NCI-H2171 (cell line): ENCODE measurements at regions not wholly inside any gene's neighbourhood (a gene's known extent, or its start where the extent isn't known, plus 50 kb on each side); places are given as distances from the start of the nearest gene placed in this dataset.

Experiments used
- DNase-seq: peaks from one replicate; lab custom pipeline; 2025; lab: John Stamatoyannopoulos, UW

DNA sequence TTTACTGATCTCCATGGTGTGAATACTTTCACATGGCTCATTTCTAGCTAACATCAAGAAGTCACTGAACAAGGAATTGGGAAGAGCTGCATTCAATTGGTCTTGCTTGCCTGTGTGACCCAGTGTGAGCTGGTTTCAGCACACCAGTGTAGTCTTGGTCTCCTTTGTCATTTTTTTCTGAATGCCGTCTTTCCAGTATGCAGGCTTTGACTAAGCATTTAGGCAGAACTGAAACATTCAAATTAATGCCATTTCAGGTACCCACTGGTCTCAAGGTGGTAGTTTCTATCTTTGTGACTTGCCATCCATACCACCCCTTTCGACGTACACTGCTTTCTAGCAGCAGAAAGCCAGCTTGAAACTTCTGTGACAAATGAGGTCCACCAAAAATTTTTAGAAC lies 550.5 kb upstream of the BOD1L1 start:
- DNase-seq, result no peak

DNA sequence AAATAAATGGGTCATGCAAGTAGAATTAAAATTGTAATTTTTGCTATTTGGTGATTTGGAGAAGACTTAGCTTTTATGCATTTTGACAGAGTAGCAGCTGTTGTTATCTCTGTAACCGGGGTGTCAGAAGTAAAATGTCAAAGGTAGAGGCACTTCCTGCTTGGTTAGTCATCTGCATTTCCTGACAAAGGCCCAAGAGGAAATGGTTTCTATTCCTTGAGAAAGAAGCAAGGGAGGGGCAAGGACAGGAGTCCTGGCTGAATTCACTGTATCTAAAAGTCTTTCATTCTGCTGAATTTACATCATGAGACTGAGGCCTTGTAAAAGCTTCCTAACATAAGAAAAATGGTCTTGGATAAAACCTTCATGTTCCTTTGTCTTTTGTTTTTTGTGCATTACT lies 550.9 kb upstream of the BOD1L1 start:
- no peak for DNase-seq

DNA sequence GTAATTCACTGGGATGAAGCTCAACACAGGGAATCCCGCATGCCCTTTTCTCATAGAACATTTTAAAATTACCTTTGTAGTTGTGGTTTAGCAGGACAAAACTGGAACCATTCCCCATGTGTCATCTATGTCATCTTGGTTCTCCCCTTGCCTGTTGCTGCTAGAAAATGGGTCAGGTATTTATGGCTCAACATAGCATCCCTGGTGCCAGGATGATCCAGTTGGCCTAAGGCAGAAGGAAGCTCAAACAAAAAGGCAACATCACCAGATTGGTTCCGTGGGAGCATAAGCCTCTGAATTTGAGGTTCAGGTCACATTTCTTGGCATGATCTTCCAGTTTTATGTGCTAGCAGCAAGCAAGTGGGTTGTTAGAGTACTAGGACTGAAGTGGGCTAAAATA lies 552.6 kb upstream of the BOD1L1 start:
- no peak for DNase-seq

DNA sequence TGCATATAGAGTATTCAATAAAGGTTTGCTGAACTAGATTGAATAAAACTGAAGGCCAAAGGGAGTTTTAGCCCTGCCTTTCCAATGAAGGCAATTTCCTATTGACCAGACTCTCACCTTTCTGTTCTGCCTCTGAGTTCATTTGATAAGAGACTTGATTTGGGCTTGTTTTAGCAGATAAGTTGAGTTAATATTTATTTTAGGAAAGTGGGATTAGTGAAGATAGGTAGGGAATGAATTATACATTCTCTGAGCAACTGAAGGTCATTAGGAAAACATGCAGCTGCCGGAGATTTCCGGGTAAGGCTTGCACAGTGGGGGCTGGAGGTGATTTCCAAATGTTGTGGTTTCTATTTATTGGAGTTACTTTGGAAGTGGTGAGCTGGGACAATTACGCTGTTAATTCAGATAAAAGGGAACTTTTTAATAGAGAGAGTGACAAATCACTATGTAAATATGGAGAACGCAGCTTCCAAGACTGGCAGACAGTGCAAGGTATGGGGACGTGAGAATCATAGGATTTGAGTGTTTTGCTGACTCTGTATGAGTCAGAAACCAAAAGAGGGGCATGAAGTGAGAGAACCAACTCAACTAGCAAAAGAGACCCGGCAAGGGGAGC lies 553.6 kb upstream of the BOD1L1 start:
- DNase-seq, result no peak

DNA sequence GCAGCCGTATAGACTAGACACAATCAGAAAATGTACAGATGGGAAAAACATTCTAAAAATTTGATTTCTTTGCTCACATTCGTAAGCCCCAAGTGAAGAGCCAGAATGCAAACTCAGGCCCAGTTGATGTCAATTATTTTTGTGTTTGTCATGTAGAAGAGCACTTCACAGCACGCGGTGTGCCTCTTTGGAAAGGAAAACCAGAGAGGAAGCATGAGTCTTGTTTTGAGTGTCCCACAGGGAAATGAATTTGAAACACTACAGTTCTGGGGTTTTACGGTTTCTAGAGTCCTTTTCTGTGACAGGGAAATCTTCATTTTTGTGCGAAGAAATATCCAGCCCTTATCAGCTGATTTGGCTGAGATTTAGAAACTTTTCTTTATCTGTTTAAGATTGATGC lies 554.6 kb upstream of the BOD1L1 start:
- no peak for DNase-seq

DNA sequence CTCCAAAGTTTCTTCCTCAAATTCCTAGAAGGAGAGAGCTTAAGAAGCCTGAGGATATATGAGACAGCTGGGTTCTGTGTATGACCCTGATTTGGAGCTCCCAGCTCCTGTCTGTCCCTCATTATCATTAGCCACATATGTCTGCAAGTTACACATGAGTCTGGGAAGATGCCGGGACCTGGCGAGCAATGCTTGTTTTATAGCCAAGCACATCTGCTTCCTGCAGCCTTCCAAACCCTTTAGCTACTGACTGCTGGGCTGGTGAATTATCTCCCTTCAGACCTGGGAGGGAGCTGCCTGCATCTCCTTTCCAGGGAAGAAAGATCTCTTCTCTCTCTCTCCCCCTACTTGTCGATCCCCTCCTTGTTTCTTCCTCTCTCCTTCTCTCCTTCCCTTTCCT lies 556.7 kb upstream of the BOD1L1 start:
- DNase-seq, result no peak

DNA sequence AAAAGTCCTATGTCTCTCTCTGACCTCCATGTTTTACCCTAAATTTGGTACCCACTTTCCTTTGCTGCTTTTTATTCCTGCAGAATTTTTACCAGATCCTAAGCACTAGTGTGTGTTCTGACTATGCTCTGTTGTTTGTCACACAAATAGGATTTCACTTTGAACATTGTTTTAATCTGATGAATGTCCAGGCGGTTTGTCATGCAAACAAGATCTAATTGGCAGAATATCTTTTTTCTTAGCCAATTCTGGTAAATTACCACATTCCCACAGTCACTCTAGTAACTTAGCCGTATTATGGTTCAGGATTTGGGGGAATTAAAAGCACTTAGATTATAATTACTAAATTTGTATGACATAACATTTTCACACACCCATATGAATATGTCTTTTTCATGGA lies 557.2 kb upstream of the BOD1L1 start:
- DNase-seq, result no peak

DNA sequence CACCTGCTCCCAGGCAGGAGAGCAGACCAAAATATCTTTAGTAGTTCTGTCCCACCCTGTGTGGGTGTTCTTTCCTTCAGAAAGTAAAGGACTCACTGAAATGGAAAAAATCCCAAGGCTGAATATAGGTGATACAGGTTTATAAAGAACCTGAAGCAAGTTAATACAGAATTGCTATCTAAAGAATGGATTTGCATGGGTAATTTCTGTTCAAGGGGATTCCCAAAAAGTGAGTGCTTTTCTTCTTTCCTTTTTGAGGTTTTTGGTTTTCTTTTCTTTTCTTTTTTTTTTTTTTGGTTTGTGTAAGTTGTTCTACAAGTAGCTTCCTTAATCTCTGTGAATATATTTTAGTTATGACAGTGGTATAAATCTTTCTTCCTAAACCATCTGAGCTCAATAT lies 560.7 kb upstream of the BOD1L1 start:
- no peak for DNase-seq

DNA sequence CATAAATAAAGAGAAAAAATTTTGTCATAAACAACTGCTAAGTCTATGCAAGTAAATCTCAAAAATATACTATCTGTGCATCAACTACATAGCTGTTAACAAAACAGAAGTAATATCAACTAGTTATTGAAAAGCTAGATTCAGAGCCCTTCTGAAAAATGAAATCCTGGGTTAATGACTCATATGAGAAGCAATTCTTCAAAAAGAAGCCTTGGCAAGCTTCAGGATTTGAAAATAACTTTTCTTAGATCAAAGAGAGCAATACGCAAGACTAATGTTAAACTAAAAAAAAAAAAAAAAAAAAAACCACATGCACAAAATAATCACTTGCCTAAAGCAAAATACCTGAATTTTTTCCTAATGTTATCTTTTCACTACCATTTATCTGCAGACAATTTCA lies 566.1 kb upstream of the BOD1L1 start:
- no peak for DNase-seq

DNA sequence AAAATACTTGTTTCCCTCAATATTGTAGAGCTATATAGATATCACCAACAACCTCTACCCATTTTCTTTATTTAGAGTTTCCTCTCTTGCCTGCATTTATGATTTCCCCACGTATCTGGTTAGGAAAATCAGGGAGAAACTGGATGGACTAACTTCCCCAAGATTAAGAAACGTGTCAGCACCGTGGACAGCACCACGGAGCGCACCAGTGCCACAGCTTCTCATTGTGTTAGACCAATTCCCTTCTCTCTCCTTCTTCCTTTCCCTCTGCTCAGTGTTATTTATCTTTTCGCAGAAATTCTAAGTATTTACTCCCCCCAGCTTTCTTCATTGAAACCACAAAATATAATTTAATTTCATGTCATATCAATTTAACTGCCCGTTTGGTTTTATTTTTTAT lies 568.6 kb upstream of the BOD1L1 start:
- no peak for DNase-seq

DNA sequence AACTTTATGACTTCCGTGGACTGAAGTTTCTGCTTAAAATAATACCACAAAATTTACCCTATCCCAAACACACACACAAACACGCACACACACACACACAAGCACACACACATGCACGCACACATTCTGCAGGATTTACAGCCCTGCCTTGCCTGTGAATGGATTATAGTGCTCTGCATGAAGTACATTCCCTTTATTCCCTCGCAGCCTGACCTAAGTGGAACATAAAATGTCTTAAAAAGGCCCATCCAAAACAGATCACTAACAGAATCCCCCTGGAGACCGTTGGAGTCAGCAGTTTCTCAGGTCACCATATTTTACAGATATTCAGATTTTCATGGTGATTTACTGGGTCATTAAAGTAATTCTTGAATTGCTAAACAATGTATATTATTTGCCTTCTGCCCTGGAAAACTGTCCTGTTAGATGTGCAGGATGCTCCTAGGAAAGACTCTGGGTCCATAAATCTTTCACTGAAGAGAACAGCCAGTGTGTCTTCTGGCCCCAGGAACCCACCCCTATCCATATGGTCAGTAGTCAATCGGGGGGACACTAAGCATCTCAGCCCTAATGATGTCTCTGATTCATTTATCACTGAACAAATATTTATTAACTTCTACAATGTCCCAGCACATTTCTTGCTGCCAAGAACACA lies 587.7 kb upstream of the BOD1L1 start:
- no peak for DNase-seq

DNA sequence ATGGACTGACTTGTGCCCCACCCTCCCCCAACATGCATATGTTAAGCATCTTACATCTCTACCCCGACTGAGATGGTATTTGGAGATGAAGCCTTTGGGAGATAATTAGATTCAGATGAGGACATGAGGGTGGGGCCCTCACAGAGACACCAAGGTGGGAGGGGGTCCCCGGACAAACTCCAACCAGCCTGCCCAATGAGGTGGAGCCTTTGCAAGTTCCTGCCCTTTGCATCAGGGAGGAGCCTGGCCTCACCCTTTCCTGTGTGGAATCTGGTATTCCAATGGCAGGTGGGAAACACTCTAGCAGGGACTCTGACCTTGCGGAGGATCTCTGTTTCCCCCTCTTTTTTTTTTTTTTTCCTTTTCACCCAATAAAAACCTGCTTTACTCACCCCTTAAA lies 589.9 kb upstream of the BOD1L1 start:
- no peak for DNase-seq

DNA sequence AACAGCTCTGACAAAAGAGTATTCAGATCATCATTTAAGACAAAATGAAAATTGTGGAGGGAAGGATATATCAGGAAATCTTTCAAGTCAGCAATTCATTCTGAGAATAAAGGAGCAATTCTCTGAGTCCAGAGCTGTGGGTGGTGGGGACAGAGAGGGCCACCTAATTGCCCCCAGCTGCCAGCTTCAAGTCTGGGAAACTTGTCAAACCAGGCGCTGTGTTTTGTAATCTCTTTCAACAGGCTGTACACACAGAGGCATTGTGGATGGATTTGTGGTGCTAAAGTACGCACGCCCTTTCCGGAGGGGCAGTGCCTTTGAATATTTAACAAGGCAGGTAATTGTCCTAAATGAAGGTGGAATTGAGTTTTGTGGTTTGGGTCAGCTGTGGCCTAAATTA lies 591.1 kb upstream of the BOD1L1 start:
- no peak for DNase-seq

DNA sequence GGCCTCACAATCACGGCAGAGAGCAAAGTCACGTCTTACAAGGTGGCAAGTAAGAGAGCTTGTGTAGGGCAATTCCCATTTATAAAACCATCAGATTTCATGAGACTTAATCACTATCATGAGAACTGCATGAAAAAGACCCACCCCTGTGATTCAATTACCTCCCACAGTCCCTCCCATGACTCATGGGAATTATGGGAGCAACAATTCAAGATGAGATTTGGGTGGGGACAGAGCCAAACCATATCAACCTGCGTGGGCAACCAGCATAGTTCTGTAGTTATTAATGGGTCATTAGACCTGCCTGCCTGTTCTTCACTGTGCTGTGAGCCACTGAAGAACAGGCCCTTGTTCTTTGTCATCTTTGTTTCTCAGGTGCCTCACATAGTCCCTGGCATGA lies 593.7 kb upstream of the BOD1L1 start:
- DNase-seq, result no peak

DNA sequence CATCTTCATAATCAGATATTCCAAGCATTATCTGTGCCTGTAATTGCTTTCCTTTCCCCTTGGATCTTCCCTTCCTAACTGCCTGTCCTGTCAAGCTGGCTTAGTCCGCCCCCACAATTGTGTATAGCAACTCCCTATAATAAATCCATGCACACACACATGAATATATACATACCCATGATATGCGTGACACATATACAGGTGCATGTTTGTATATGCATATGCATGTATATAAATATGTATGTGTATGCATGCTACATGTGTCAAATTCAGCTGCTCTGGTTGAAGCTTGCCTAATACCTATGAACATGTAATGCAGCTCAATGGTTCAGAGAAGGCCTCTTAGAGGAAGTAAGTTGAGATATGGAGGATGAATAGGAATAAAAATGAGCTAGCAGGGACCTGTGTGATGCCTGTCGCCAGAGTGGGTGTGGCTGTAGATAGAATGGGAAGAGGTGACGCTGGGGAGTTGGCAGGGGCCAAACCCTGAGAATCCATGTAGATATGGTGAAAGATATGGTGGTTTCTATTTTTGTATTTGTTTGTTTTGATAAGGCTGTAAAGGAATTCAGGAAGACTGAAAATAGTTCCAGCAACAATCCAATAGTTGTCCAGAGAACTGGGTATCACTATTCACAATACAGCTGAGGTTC lies 595.0 kb upstream of the BOD1L1 start:
- DNase-seq, result no peak

DNA sequence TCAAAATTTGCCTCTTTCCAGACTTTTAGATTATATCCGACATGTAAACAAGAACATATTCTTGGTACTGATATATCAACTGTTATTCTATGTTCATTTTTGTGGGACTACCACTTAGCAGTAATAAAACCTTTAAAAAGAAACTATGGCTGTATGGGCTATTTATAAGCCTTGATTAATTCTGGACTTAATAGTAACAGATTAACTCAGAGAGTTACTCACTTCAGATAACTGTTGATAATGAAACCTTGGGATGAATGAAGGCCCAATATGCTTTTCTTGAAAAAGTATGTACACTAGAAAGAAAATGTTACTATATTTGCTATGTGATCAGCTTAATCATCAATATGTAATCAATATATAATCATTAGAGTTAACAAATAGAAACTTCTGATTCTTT lies 595.9 kb upstream of the BOD1L1 start:
- no peak for DNase-seq

DNA sequence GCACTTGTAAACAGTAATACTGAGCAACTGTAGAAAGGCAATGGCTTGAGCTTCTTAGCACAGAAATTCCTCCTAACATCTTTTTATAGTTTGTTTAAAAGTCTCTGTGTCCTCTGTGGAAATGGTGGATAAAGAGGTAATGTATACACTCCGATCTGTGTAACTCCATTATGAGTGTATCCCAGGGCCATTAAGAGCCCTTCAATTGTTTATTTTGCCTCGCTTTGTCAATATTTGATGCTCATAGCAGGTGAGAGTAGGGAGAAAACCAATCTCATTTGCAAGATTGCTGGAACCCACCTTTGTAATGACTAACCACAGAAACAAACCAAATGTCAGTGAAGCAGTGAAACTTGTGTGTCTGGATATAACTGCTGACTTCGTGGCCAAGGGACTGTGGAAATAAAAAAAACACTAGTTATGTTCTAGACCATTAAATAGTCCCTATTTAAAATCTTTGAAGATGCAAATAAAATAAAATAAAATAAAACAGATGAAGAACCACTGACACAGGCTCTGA lies 598.2 kb upstream of the BOD1L1 start:
- DNase-seq, result no peak

DNA sequence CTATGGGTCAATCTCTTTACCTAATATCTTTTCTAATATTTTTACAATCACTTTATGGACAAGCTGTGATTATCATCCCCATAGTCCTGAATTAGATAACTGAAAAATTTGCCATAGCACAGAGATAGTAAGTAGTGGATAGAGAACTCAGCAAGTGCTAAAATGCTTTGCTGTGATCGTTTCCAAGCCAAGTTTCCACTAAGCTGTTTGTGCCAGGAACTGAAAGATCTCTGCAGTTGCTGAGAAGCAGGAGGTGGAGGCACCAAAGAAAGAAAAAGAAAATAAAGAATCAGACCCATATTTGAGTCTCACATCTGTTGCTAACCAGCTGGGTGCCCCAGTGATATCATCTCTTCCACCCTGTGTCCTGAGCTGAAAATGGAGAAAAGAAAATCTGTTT lies 605.6 kb upstream of the BOD1L1 start:
- DNase-seq, result no peak

DNA sequence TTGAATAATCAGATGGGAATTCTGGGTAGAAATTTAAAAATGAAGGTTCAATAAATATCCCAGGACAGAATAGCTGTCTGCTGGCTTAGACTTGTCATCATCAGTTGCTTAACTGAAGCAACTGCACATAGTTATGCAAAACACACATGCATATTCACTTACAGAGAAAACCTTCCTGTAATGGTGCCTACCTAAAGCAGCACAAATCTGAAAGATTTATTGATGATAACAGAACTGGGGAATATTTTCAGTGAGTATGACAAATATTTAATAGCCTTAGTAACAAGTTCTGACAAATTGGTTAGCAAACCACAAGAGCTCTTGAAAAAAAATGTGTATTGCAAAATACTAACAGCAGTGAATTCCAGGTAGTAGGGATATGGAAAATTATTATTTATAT lies 606.8 kb upstream of the BOD1L1 start:
- DNase-seq, result no peak

DNA sequence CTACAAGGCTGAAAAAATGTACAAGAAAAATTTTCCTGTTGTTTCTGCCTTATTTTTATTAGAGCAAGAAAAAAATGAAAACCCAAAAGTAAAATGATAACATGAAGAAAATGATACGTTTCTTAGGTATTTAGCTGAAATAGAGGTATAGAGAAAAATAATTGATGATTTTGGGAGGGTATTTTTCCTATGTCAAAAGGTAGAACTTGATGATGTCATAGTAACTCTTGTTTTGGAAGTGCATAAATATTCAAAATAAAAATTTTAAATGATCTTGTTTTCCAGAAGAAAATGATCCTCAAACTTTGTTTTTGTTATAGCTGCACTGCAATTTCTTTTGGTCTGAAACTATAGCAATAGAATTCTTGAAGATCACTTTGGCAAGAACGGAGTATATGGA lies 608.8 kb upstream of the BOD1L1 start:
- DNase-seq, result no peak

DNA sequence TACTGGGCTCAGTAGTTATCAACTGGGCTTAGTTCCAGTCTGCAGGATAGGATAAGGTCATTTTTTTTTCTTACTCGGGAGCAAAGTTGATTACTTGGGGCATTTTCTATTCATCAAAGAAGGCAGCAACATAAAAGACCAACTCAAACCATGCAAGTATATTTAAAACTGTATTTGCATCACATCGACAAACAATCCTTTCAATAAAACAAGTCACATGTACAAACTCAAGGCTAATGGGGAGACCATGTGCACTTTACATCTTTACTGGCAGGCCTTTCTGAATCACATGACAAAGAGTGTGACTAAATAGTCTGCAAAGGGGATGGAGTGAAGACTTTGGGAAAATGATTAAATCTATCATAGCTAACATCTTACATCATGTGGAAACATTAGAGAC lies 610.4 kb upstream of the BOD1L1 start:
- DNase-seq, result no peak

DNA sequence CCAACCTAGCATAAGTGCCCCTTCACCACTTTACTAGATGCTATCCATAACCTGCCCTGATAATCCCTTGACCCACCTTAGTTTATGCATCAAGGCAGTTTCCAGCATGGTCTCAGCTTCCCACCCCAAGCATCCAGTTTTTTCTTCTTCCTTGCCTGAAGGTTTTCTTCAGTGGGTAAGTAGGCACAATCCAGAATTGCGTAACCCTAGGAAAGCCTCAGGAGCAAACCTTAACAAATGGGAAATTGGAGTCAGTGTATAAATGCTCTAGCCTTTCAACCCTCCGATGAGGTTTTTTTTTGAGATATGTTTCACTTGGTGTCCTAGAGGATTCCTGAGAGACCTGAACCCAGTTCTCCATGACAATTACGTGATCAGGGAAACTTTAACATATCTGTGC lies 614.0 kb upstream of the BOD1L1 start:
- no peak for DNase-seq

DNA sequence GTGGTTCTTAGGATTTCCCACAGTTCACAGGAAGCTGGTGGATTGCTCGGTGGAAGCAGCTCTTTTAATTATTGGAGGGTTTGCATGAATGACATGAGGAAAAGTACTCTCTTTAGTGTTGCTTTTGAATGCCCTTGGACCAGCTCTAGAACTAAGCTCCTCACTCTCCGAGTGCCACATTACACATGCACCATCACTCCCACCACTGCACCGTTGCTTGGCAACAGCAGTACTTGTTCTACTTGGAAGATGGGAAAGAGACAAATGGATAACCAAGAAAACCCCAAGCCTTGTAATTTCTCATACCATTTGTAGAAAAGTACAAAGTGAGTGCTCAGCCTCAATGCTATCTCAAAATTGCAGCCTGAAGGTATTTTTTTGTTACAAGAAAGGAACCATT lies 620.2 kb upstream of the BOD1L1 start:
- DNase-seq, result no peak

DNA sequence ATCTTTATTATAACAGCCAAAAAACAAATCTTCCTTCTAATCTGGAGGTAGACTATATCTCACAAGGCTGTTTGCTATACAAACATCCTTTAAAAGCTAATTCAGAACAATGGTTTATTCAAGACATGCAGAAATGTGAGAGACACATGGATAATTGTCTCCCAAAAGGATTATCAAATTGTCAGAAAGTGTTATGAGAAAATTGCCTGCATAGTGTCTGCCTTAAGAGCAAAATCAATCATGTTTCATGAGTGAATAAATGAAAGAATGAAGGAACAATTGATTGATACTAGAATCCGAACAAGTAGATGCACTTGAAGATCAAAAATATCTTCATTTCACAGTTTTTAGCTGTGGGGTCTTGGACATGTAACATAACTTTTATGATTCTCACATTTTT lies 621.7 kb upstream of the BOD1L1 start:
- DNase-seq, result no peak
